B cell (primary cell): ENCODE measurements at regions not wholly inside any gene's neighbourhood (a gene's known extent, or its start where the extent isn't known, plus 50 kb on each side); places are given as distances from the start of the nearest gene placed in this dataset.

ENCODE experiments used
- CTCF ChIP-seq: fragments of 200-600 bp; IDR thresholded peaks from one replicate; pipeline ENCODE4 v1.8.0; 2022; ENCODE audit warnings: antibody characterized with exemption, mild to moderate bottlenecking
- EZH2 ChIP-seq: IDR thresholded peaks from 2 replicates; pipeline ENCODE4 v1.6.1; 2012; ENCODE audit warnings: borderline replicate concordance, low read depth, mild to moderate bottlenecking, moderate library complexity, low read length; ENCODE audit not compliant: insufficient read depth, poor library complexity, severe bottlenecking

GRCh38 chrY:17235769-17236168 lies 644.3 kb downstream of the CDY2B start:
- no peak for TF ChIP-seq CTCF
- no peak for TF ChIP-seq EZH2
